ENCODE measurements at regions not wholly inside any gene's neighbourhood (a gene's known extent, or its start where the extent isn't known, plus 50 kb on each side); places are given as distances from the start of the nearest gene placed in this dataset.
A peak's percentile ranks its signal among the peaks of the same experiment; 100 is the strongest.
"Not testable (repeated sequence)": the region's sequence is repeated elsewhere in the genome, so short reads cannot be mapped to it uniquely, and the experiment has no call there.

GRCh38 chr7:81487516-81487915, 282.3 kb downstream of the HGF start:
- TF ChIP-seq CTCF (IDR thresholded peaks at IDR 0.05; ENCODE audit: low read depth, low read length) = no peak
- in situ Hi-C loops (cut with HindIII; ENCODE audit: low sequenced_read_pairs) = no loop called here

GRCh38 chr7:81484261-81484660, 285.6 kb downstream of the HGF start:
- no peak overlapping the region for H3K4me3 ChIP-seq (ENCODE audit: low read depth, low read length)
- TF ChIP-seq CTCF (IDR thresholded peaks at IDR 0.05; ENCODE audit: low read depth, low read length) = no peak
- DNase-seq (ENCODE audit: low read depth, low spot score) = peak; percentile 91
- in situ Hi-C loops (cut with HindIII; ENCODE audit: low sequenced_read_pairs) = no loop called here

More at GRCh38 chr7:81487516-81487915, 282.3 kb downstream of the HGF start:
- H3K4me3 ChIP-seq (ENCODE audit: low read depth, low read length) = no peak overlapping the region
- DNase-seq (ENCODE audit: low read depth, low spot score) = no peak

GRCh38 chr7:81482600-81483186, 287.2 kb downstream of the HGF start:
- peak; percentile 33 for TF ChIP-seq CTCF (IDR thresholded peaks at IDR 0.05; ENCODE audit: low read depth, low read length)
- DNase-seq (ENCODE audit: low read depth, low spot score) = peak; percentile 50
- H3K4me3 ChIP-seq (ENCODE audit: low read depth, low read length) = no peak overlapping the region
- in situ Hi-C loops (cut with HindIII; ENCODE audit: low sequenced_read_pairs) = no loop called here

GRCh38 chr7:81478664-81479063, 291.2 kb downstream of the HGF start:
- no peak for TF ChIP-seq CTCF (IDR thresholded peaks at IDR 0.05; ENCODE audit: low read depth, low read length)
- in situ Hi-C loops (cut with HindIII; ENCODE audit: low sequenced_read_pairs) = no loop called here
- no peak overlapping the region for H3K4me3 ChIP-seq (ENCODE audit: low read depth, low read length)
- DNase-seq (ENCODE audit: low read depth, low spot score) = no peak

- in situ Hi-C loops (cut with HindIII; ENCODE audit: low sequenced_read_pairs); H3K4me3 ChIP-seq (ENCODE audit: low read depth, low read length); DNase-seq (ENCODE audit: low read depth, low spot score): not testable (repeated sequence)
Measured at GRCh38 chr7:81478201-81478600, 291.6 kb downstream of the HGF start.

GRCh38 chr7:81473236-81473635, 296.6 kb downstream of the HGF start:
- no peak for TF ChIP-seq CTCF (IDR thresholded peaks at IDR 0.05; ENCODE audit: low read depth, low read length)
- in situ Hi-C loops (cut with HindIII; ENCODE audit: low sequenced_read_pairs) = no loop called here

GRCh38 chr7:81470724-81471379, 299.0 kb downstream of the HGF start:
- TF ChIP-seq CTCF (IDR thresholded peaks at IDR 0.05; ENCODE audit: low read depth, low read length) = no peak
- in situ Hi-C loops (cut with HindIII; ENCODE audit: low sequenced_read_pairs) = no loop called here
- DNase-seq (ENCODE audit: low read depth, low spot score) = no peak
- H3K4me3 ChIP-seq (ENCODE audit: low read depth, low read length) = no peak overlapping the region

More at GRCh38 chr7:81473236-81473635, 296.6 kb downstream of the HGF start:
- DNase-seq (ENCODE audit: low read depth, low spot score) = no peak
- H3K4me3 ChIP-seq (ENCODE audit: low read depth, low read length) = no peak overlapping the region

All from astrocyte of the spinal cord (primary cell).